HG03520 (cell line): ENCODE measurements at regions not wholly inside any gene's neighbourhood (a gene's known extent, or its start where the extent isn't known, plus 50 kb on each side); places are given as distances from the start of the nearest gene placed in this dataset.
"Not testable (repeated sequence)": the region's sequence is repeated elsewhere in the genome, so short reads cannot be mapped to it uniquely, and the experiment has no call there.

ENCODE experiments used
- ATAC-seq: cut with Tn5 transposase; IDR thresholded peaks from one replicate; pipeline ENCODE4 v1.9.1; 2021; ENCODE audit warnings: mild to moderate bottlenecking, moderate library complexity; ENCODE audit not compliant: unreplicated experiment

DNA sequence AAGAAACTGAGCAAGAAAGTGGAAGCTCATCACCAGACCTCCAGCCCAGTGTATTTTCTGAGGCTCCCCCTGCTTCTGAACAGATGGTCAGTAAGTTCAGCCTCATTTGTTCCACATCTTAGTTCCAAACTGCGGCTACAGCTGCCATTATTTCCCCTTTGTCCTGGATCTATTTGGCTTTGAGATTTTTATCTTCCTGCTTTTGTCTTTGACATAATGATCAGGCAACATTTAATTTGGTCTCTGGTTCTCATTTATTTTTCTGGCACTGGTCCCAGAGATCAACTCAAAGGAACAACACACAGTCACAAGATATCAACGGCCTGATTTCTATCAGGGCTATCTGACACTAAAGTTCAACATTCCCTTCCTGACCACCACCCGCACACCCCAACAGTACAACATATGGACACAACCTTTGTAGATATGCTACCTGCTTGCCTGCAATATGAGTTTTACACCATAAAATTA lies 137.5 kb downstream of the FAM76B start:
- no peak for ATAC-seq

DNA sequence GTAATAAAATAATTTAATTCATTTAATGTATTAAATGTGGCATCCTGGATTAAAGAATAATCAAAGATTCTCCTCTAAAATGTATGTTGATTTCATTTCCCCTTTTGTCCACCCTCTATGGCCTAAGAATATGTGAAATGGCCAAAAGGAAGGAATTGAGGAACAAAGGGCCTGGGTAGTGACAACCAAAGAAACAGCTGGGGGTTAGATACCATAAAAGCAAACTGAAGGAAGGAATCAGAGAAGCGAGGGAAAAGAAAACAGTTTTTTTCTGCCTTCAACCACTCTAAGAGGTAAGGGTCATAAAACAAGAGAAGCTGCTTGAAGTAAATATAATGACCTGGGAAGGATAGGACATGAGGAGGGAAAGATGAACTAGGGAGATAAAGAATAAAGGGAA lies 139.3 kb downstream of the FAM76B start:
- ATAC-seq, result no peak

DNA sequence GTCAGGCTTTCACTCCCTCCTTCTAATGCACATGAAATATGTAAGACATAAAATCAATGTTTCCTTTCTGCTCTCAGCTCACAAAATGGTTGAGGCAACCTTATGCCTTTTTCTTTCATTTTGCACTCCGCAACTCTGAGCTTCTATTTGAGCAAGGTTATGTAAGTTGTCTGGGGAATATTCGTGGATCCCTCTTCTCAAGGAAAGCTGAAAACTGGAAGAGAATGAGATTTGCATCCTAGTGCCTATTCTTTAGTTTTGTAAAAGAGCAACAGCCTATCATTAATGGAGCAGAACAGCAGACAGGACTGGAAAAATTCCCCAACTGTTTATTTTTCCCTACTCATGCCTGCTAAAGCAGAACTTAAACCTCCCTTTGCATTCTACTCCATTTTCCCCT lies 141.7 kb downstream of the FAM76B start:
- no peak for ATAC-seq

DNA sequence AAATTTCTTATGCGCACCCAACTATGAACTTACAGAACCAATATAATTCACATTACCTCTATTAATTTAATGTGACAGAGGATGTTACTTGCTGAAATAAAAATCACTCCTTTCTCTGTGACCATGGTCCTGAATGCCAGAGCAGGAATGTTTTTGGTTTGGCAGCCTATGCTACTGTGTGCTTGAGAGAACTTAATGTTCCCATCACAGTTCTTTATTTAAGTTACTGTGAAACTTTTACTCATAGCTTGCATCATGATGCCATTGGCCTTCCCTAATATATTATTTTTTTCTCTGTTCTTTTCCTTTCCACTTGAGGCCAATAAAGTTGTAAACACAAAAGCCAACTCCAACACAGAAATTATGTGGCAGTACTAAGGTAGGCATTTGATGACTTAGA lies 142.2 kb downstream of the FAM76B start:
- ATAC-seq, result no peak

DNA sequence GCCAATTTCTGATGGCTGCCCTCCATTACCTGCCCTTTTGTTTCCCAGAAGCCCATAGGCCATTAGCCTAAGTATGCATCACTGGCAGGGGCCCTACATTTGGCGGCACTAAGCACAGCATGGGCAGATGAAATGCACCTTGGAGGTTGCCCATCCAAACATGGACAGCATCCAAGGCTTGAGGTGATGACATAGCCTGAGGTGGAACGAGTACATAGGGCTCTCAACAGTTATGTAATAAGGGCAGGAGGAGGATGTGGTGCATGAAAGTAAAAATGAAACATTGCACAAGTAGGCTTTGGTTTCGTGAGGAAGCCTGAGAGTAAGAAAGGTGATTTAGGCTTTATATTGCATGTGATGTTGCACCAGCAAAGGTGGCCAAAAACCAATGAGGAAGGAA lies 148.1 kb downstream of the FAM76B start:
- ATAC-seq, result peak; percentile 100

DNA sequence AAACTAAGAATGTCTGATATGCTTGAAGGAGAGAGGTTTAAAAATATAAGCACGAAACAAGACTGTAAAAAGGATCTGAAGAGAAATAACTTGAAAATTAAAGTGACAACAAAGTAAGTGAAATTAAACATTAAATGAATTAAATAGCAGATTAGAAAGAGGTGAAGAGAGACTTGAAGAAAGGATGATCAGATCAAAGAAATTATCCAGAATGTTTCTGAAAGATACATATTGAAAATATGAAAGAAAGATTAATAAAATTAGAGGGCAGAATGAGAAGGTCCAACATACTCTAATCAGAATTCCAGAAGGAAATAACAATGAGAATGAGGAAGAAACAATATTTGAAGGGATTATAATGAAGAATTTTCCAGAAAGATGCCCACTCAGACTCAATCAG lies 151.1 kb downstream of the FAM76B start:
- ATAC-seq, result no peak

DNA sequence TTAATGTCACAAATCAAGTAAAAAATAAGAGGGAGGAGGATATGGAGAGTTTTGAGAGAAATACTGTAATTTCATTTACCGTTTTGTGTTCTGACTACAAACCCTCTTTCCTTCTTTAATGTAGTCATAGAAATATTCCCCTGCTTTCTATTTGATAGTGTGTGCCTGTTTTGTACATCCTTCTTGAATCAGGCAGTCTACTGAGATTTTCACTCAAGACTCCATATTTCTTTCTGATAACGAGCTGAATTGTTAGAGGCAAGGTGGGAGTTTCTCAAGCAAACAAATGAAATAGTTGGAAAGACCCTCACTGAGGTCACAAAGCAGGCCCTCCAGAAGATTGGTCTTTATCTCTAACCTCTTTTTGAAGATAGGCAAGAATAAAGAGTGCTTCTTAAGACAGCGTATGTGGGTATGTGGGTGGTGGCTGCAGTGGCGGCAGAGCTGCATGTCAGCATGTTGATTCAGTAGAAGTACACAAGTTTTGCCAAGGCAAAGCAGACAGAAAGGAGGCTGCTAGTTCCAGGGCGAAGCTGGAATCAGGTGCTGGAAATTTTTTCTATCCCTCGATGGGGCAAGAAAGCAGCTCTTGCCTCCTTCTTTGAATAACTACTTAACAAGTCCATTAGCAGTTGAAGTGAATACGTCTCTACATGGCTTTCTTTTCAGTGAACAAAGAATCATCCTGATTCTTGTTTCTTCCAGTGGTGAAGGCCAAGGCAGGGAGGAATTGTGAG lies 164.2 kb downstream of the FAM76B start:
- no peak for ATAC-seq

DNA sequence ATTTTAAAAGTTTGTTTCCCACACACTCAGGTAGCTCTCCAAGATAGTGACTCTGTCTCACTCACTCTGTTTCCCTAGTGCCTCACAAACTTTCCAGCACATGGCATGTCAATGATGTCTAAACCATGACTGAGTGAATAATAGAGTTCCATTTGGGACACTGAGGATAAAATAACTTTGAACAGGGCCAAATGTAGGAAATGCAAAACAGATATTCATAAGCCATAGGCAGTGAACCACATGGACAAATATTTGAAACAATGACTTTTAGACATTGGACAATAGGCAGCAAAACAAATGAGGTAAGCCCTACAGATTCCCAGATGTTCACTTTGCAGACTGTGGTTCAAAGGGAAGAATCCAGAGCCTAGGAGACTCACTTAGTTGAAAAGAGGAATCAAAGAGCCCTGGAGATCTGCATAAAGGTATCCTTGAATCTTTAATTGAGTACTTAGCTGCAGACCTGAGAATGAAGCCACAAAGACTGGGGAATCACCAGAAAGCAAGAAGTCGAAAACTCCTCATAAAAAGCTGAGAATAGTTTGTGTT lies 173.3 kb downstream of the FAM76B start:
- ATAC-seq, result no peak

DNA sequence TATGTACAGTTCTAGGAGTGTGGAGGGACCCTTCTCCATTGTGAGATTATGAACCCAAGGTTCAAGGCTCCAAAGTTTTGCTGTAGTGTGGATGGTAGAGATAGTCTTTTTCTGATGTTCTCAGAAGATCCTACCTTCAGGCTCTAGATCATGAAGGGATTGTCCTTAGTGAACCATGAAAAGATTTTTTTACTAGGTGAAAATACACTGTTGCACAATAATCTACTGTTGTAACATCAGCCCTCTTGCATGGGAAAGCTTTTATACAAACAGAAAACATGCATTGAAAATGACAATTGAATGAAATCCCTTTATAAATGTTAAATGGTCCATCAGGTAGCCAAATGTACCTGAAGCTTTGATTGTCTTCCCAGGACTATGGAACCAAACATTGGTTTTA lies 177.8 kb downstream of the FAM76B start:
- ATAC-seq, result no peak

DNA sequence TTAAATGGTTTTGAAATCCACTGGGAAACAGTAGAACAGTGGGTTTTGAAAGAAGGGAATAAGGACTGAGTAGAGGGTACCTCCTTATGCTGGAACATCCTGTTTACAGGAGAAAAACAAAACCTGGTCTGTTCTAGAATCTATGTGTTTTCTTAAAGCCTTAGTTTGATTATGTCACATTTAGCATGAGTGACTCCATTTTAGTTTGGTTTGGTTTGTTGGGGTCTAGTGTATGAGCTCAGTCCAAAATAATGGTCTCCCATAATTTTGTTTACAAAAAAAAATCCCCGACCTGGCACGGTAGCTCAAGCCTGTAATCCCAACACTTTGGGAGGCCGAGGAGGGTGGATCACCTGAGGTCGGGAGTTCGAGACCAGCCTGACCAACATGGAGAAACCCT lies 179.4 kb downstream of the FAM76B start:
- ATAC-seq, result not testable (repeated sequence)

DNA sequence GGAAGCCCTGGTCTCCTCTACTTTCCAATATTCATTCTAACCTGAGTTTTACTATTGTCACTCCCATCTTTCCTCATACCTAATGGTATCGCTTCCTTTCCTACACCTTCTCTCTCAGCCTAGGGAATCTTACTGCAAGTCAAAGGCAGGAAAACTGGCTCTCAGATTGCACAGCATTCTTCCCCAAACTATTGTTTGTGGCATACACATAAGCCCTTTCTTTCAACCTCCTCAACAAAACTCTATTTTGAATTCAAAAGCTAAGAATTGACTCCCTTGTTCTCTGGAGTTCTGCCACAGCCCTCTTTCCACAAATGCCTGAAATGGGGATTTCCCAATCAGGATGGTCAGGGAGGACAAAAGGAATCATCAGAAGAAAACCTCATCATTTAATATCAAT lies 181.5 kb downstream of the FAM76B start:
- ATAC-seq, result no peak

DNA sequence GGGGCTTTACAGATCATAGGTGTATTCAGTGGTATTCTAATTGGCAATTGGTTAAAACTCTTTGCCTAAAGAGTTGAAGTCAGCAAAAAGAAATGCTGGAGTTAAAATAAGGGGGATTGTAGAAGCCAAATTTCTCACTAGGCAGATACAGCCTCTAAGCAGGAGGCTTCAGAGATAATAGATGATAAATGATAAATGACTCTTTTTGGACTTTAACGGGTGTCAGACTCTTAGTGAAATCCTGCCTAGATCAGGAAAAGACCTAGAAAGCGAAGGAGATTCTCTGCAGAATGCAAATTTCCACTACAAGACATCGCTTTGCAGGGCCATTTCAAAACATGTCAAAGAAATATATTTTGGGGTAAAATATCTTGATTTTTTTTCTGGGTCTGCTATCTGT lies 182.8 kb downstream of the FAM76B start:
- ATAC-seq, result no peak

DNA sequence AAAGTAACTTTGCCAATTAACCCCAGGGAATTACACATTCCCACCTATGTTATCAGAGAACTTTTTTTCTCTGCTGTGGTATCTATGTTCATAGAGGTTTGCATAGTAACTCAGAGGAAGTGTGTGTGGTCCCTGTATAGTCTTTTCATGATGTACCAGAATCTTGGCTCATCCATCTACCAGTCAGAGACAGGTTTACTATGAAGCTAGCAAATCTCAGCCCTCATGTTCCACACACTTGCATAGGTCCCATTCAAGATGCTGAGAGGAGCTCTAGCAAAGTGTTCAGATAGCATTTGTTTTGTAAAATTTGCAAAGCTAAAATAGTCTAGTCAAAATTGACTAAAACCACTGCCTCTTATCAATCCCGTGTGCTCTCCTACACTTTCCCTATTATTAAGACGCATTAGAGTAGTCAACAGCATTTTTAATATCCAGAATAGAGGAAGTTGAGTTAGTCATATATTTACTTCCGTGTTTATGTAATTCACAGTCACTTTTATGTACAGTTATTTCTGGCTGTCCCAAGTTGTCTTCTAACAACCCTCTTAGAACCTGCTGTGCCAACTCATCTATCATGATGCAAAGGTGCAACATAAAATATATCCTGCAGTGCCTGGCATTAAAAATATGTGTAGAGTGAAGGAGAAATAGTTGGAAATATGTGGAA lies 184.2 kb downstream of the FAM76B start:
- ATAC-seq, result peak; percentile 75

DNA sequence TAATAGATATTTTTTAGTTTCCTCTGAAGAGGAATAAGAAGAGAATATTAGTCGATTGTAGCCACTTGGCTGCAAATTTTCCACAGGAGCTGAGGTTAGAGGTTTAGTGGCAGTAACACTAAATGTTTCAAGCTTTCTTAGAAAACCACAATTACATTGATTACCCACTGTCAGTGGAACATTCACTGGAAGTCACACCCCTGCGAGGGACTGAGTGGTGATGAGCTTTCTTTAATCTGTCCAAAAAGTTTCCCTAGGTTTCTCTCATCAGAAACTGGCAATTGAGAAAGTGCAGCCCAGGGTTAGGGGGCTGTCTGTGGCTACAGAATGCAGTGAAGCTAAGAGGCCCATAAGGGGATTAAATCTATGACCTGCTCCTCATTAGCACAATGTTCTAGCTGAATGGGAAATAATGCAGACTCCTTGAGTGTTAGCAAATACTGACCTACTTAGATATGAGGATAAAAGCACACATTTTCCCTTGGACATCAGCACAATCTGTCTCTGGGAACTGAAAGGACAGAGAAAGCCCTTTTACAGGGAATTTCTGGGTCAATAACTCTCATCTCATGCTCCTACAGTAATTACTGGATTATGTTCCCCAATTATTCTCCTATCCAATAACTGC lies 189.5 kb downstream of the FAM76B start:
- no peak for ATAC-seq

DNA sequence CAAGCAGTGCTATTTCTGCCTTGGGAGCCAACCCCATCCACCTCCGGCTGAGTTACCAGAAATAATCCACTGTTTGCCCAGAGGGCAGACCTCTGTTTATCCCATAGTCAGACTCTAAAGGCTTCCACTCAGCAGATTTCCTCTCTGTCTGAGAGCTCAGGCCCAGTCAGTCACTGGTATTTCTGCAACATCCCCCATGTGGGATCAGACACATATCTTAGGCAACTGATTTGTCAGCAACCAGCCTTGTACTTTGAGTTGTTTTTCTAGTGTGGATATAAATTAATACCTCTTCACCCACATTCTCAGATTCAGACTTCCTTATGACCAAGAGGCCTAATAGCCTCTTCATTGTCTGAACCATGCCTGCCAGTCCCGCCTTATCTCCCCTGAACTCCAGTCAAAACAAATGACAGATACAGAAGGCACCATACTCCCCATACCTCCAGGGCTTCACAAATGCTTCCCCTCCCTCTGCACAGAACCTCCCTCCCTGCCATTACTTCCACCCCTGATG lies 193.6 kb downstream of the FAM76B start:
- no peak for ATAC-seq

DNA sequence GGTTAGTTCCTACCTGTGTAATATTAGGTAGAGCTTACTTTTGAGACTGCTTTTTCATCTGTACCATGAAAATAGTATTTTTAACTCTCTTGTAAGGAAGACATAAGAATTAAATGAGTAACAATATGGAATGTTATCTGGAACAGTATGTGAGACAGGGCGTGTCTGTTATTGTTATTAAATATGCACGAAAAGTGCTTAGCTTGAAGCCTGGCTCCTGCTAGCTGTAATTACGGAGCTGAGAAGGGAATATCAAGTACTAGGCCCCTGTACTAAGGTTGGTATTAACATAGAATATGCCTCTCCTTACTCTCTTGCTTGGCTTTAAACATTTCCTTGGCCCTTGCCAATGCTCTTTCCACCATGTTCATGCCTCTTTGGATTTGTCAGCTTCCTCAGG lies 194.0 kb downstream of the FAM76B start:
- no peak for ATAC-seq

DNA sequence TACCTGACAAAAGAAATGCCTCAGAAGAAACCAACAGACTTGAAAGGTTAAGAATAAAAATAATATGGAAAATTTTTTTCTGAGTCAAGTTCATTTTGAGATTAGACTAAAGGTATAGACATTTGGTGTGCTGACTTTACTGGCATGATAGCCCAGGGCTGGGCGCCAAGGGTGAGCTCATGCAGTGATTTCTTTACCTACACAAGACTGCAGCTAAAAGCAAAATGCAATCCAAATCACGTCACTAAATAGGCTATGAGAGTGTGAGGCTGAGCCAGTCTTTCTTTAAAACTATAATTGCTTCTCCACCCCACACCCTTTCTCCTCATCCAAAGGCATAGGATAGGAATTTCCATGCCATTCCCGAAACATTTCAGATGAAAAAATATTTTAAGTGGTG lies 196.5 kb downstream of the FAM76B start:
- no peak for ATAC-seq

DNA sequence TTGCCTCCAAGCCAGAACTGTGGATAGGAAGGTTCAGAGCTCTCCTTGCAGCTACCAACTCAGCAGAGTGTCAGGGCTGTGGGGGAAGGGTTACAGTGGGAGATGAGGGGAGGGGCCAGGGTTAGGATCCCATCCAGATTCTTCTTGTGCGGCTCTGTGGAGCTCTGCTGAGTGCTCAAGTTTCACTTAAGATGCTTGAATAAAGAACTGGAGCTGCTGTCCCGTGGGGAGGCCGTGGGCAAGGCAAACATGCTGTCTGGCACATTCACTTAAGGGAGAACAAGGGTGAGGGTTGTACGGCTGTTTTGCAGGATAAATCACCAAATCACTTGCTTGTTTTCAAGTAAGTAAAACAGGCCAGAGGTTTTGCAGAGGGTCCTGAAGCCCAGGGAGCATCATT lies 197.1 kb downstream of the FAM76B start:
- no peak for ATAC-seq

DNA sequence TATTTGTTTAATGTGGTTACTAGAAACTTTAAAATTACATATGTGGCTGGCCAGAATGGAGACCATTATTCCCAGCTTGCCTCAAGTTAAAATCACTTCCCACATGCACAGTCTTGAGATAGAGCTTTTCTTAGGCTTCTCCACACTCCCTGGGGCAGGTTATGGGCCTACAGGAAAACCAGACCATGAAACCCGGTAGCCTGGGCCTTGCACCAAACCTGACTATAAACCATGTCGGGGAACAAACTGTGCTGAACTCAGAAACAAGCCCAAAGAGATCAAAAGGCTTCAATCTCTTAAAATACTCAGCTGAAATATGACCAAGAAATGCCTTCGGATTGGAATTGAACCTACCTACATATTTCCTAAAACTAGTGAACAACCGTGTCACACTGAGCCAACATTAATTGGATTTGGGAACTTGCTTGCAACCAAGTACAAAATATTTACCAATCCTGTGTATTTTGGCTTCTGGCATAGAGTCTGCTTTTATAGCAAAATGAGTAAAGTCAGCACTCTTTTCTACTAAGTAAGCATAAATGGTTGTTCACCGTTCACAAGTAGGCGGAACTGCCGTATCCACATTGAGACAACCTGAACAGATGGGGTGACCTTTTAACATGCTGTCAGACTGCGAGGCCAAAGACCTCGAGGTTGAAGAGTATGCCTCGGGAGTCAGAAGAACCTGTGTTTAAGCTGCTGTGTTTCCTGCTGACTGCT lies 199.5 kb downstream of the FAM76B start:
- ATAC-seq, result no peak

DNA sequence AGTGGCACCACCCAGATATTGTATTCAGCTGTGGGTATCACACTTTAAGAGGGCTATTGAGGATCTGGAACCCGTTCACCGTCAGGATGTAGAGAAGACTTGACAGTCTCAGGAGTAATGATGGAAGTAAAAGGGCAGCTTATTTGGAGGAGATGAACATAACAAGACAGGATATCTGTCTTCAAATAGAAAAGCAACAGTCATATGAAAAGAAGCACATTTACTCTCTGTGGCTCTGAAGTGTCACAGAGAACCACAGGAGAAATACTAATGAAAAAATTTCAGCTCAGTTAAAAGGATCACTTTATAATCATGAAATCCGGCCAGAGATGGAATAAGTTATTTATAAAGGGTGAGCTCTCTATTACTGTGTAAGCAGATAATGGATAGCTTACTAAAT lies 200.8 kb downstream of the FAM76B start:
- ATAC-seq, result no peak

DNA sequence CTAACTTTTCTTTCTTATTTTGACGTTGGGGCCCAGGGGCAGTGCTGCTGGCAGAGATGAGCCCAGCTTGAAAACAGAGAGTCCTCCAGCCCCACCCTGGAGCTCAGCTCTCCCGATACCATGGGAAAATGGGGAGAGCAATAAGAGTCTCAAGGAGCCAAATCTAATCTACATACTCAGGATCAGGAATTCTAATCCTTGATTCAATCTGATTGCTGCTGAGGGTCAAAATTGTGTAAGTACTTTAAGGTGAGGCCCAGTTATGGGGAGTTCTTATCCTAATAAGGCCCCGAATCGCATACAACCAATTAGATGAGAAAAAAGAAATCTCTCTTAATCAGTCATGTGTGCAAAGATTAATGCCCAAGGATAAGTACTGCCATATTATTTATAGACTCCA lies 202.9 kb downstream of the FAM76B start:
- ATAC-seq, result no peak
